GM19372 (cell line): ENCODE measurements at regions not wholly inside any gene's neighbourhood (a gene's known extent, or its start where the extent isn't known, plus 50 kb on each side); places are given as distances from the start of the nearest gene placed in this dataset.
"Not testable (repeated sequence)": the region's sequence is repeated elsewhere in the genome, so short reads cannot be mapped to it uniquely, and the experiment has no call there.

ENCODE experiments used
- ATAC-seq: cut with Tn5 transposase; IDR thresholded peaks from one replicate; pipeline ENCODE4 v1.9.1; 2021; ENCODE audit warnings: mild to moderate bottlenecking, low read depth, moderate library complexity; ENCODE audit not compliant: unreplicated experiment

DNA sequence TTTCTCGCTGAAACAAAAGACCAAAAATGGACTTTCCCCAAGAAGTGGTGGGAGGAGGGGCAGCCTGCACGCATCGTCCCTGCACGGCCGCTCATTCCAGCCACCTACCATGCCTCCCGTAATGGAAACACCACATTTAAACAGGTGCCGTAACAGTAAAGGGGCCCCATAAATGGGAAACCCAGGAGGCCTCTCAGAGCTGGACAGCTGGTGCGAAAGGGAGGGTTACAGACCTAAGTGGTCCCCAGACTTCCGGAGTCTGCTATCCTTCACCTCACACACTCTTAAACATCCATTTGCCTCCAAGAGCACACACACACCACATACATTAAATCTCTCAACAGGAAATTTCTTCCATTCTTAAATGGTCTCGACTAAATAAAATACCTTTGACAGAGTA lies 120.7 kb upstream of the SOD1 start:
- no peak for ATAC-seq

DNA sequence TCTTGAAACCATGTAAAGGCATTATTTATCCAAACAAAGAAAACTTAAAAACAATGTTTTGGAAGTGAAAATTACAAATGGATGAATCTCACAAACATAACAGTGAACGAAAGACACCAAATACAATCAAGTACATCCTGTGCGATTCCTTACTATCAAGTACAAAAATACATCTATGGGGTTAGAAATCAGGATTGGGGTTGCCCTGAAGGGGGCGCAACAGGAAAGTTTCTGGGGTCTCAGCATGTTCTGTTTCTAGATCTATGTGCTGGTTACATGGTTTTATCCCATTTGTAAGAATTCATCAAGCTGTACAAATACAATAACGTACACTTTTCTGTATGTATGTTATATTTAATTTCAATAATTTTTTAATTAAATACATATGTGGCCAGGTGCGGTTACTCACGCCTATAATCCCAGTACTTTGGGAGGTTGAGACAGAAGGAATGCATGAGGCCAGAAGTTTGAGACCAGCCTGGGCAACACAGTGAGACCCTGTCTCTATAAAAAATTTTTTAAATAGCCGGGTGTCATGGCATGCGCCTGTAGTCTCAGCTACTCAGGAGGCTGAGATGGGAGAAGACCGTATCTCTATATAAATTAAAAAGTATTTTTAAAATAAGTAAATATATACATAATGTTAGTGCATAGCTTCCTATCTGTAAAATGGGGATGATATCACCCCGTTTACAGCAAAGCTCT lies 121.5 kb upstream of the SOD1 start:
- ATAC-seq: no peak

DNA sequence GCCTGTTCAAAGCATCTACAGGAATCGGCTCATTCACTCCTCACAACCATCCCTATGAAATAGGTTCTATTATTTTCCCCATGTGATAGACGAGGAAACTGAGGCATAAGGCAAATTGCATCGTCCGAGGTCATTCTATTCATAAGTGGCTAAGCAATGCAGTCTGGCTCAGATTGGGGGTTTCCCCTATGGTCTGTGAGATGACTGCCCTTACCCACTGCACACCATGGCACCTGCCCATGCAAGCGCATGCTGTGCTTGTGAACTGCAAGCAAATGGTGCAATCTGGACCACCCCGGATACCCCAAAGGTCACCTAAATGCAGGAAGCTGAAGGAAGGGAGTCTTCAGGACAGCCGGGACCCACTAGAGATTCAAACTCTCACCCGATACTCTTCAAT lies 123.4 kb upstream of the SOD1 start:
- ATAC-seq: no peak

DNA sequence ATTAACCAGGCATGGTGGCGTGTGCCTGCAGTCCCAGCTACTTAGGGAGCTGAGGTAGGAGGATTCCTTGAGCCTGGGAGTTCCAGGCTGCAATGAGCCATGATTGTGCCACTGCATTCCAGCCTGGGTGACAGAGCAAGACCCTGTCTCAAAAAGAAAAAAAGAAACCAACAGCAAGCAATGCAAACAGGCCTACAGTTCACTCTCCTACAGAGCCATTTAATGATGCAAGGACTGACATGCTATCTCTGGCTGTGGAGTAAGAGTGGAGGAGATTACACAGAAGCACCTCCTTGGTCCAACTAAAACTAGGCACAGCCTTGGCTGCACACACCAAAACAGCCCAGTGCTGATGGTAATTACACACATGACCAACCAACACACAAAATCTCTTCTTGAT lies 127.5 kb upstream of the SOD1 start:
- no peak for ATAC-seq

DNA sequence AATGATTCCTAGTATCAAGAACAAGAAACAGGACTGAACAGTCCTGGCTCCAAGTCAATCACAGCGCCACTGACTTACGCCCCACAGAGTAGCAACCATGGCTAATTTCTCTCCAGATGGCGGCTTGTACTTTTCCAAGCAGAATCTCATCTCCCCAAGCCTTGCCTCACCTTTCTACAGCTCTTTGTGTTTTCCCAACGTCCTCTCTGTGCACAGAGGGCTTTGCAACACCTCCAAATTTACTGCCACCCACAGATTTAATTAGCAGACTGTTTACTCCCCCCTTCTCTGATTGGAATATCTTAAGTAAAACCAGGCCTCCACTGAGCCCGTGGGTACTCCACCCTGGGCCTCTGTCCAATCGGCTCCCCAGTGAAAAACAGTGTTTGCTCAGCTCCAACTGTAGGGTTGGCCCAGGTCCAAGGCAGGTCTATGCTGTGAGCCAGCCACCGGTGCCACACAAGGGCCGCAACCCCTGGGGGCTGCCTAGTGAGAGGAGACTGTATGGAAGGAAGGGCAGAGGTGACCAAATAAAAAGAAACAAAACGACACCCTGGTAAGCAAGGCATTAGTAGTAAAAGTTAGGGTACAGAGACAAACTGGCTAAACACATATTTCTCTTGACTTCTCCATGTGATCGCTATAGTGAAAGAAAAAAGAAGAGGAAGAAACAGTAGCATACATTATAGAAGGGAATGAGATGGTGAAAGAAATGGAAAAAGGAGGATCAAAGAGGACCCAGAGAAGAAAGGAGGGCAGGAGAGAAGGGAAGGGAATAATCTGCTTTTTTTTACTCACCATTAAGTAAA lies 128.4 kb upstream of the SOD1 start:
- ATAC-seq: no peak

DNA sequence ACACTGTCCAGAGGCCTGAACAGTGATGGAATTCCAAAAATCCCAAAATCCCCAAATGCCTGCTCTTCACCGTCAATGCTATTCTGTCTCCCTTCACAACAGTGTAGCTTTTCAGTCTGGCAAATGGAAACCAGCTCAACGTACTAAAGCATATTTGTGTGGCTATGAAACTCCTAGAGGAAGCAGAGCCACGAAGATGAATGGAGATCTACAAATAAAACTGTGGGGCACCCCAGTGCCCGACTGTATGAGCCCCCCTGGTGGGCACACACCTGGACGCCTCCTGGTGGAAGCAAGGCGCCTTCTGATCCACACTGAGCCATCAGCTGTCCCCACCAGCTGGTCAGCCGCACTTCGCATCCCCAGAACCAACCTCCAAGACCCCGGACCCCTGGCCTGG lies 129.1 kb upstream of the SOD1 start:
- ATAC-seq: no peak

DNA sequence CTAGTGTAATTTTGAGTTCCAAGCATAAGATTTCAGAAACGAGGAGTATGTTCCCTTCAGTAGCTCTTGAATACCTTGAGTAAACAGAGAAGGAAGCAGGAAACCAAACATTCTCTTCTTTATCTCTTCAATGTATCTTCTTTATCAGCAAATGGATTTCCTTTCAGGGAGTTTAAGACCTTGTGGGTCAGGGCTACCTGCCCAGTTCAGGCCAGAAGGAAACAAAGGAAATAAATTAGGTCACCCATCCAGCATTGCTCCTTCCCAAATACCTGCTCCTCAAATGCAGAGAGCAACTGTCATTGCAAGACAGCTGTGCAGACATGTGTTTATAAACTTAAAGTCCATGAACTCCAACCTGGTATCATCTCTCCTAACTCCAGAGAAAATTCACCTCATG lies 130.1 kb upstream of the SOD1 start:
- no peak for ATAC-seq

DNA sequence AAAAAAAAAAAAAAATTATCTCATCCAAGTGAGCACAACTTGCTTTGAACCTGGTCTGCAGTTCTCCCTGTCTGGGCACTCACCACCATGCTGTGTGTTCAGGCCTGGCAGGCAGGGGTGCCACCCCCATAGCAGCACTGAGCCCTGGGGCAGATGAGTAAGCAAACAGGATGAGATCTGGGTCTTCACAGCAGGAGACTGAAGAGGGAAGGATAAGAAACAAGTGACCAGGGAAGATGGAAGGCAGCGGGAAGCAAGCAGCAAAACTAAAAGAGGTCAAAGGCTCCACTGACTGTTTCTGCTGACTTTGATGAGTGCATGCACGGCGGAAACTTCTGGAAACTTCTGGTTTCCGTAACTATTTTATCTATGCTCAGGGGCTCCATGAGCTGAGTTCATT lies 133.5 kb upstream of the SOD1 start:
- no peak for ATAC-seq

DNA sequence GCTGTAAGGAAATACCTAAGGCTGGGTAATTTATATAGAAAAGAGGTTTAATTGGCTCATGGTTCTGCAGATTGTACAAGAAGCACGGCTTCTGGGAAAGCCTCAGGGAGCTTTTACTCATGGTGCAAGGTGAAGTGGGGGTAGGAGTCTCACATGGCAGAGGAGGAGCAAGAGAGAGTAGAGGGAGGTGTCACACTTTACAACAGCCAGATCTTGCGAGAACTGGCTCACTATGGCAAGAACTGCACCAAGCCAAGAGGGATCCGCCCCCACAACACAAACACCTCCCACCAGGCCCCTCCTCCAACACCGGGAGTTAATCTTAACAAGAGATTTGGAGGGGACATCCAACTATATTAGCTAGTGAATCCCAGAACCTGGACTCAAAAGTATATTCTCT lies 135.4 kb upstream of the SOD1 start:
- ATAC-seq: no peak

DNA sequence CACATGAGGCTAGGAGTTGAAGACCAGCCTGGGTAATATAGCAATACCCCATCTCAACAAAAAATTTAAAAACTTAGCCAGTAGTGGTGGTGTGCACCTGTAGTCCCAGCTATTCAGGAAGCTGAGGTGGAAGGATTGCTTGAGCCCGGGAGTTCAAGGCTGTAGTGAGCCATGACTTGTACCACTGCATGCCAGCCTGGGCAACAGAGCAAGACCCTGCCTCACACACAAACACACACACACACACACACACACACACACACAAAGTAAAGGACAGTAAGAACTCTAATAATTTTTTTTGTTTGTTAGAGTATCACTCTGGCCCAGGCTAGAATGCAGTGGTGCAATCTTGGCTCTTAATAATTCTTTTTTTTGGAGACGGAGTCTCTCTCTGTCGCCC lies 138.0 kb upstream of the SOD1 start:
- ATAC-seq: no peak

DNA sequence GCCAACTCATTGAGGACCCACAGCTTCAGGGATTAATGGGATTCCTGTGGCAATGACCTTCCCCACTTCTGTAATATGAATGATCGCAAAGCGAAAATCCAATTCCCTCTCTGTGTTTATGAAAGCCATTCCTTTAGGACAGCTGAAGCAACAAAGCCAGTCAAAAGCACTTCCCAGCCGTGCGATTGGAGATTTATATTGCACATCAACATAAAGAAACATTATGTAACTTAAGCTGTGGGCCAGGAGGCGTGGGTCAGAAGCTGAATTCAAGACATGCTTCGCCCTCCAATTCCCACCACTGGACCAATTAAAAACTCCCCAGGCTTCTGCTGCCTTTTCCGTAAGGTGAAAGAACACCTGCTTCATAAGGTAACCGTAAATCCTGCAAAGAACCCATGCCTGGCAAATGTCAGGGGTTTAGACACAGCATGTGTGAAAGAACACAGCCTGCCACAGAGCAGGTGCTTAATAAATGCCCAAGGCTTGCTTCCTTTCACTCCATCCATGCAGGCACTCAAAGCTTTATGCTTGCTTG lies 138.9 kb upstream of the SOD1 start:
- no peak for ATAC-seq

DNA sequence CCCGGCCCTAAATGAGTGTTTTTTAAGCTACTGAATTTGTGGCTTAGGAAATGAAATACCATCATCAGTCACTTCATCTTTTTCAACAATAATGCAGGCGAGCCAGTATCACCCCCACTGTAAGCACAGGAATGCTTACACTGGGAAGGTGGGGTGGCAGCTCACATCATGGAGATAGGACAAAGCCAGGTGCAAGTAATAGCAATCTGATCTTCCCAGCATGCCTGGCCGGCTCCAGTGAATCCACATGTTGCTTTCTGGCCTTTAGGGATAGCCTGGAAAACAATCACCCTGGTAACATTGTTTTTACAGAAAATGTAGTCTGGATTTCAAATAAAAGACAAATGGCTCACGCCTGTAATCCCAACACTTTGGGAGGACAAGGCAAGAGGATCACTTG lies 140.9 kb upstream of the SOD1 start:
- ATAC-seq: no peak

DNA sequence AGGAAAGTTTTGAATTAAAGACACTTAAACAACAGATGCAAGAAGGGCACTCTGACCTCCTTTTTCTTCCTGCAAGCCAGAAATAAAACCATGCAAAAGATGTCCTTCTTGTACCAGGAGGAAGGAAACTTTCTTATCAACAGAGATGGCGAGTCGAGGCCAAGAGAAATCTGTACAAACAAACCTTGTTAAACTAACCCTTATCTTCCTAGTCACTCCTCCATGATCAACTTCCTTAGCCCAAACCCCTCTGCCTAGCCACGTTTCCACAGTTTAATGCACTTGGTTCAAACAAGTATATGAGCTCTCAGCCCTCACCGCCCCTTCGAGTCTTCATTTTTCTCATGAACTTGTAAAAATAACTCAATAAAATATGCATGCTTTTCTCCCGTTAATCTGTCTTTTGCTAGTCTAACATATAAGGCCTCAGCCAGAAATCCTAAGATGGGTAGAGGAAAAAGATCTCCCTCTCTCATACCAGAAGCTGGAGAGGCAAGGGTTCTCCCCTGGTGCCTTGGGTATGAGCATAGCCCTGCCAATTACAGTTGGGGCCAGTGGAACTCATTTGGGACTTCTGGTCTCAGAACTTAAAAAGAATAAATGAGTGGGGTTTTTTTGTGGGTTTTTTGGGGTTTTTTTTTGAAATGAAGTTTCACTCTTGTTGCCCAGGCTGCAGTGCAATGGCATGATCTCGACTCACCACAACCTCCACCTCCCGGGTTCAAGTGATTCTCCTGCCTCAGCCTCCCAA lies 141.7 kb upstream of the SOD1 start:
- no peak for ATAC-seq

DNA sequence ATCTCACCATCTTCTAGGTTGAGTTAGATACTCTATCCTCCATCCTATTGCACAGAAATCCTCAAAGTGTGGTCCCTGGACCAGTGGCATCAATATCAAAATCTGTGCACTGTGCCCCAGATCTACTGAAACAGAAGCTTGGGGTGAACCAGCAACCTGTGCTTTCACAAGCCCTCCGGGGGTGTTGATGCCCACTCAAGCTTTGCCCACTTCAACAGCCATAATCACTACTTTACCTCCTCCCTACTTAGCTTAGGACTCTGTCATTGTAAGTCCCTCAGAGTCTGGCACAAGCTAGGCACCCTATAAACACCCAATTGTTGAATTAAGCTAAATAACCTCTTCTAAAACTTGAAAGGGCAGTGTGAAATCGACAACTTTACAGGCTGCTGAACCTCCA lies 144.2 kb upstream of the SOD1 start:
- no peak for ATAC-seq

DNA sequence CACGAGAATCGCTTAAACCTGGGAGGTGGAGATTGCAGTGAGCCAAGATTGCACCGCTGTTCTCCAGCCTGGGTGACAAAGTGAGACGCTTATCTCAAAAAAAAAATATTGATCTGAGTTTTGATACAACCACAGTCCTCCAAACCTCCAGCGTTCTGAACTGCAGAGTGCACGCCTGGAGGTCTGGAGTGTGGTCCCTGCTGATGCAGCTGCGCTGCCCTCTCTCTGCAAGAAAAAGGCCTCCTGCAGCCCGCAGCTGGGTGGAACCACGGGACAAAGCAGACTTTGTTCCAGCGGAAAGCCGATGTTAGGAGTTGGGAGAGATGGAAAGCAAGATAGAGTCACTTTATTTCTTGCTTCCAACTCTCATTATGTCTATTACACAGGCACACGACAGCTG lies 144.9 kb upstream of the SOD1 start:
- no peak for ATAC-seq

DNA sequence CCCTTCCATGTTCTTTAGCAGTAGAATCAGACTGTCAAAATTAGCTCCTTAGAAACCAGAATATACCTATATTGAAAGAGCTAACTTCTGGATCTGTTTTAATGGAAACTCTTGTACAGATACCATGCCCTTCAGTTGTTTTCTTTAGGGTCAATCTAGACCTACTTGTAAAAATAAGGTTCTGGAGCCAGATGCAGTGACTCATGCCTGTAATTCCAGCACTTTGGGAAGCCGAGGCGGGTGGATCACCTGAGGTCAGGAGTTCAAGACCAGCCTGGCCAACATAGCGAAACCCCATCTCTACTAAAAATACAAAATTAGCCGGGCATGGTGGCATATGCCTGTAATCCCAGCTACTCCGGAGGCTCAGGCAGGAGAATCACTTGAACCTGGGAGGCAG lies 146.0 kb upstream of the SOD1 start:
- ATAC-seq: not testable (repeated sequence)

DNA sequence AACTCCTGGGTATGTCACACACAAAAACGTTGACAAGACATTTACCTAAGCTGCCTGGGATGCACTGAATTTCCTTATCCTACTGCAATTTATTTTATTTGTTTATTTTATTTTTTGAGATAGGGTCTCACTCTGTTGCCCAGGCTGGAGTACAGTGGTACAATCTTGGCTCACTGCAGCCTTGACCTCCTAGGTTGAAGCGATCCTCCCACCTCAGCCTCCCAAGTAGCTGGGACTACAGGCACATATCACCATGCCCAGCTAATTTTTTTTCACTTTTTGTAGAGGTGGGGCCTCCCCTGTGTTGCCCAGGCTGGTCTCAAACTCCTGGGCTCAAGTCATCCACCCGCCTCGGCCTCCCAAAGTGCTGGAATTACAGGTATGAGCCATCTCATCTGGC lies 147.5 kb upstream of the SOD1 start:
- not testable (repeated sequence) for ATAC-seq

DNA sequence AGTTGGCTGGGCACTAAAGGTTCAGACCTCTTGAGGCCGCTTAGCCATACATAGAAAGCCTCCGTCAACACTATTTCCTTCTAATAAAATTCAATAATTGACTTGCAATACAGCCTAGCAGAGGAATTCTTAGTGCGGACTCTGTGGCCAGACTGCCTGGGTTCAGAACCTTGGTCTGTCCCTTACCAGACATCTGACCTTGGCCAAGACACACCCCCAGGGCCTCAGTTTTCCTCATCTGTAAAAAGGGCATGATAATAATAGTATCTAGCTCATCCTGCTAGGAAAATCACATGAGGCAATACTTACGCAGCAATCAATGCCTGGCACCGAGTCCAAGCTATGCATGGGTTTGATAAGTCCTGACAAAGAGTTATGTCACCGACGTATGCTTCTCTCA lies 148.2 kb upstream of the SOD1 start:
- ATAC-seq: no peak

DNA sequence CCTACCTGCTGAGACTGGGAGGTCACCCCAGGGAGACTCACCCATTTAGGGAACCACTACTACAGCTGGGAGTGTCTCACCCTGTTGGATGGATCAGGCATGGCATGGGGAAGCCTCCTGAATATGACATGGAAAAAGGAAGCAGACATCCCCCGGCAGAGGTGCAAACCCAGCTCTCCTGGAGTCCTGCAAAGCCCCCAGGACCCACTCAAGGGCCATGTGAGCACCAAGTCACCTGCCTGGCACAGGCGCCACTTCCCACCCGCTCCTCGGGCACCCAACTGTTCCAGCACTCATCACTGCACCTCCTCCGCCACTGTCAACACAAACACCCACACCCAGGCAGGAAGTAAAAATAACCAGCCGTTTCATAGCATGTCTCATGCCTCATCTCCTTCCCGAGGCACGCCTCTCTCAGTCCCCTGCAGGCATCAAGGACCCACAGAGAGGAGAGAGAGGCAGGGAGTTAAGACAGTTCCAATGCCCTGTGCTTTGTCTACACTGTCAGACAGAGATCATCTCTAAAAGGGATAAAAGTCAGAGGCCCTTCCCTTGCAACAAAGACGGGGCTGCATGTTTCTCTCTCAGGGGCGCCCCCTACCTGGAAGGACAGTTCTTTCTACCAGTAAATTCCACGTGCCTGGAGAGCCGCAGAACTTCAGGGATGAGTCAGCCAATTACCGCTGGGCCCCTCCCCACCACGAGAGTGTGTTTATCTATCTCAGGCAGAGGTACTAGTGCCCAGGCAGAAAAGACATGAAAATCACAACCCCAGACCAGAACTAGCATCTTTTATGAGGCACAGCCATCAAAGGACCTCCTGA lies 150.1 kb upstream of the SOD1 start:
- ATAC-seq: peak; percentile 32

DNA sequence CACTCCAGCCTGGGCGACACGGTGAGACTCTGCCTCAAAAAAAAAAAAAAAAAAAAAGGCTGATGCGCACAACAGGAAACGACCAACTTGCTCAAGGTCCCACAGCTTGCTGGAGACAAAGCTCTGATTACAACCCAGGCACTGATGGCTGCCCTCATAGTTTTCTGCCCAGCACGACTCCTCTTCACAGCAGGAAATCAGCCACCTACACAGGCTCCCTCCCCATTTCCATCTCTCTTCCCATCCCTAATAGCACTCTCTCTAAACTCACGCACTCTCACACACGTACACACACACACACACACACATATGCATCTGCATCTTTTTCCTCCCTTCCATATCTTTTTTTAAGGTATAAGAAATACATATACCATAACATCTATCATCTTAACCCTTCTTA lies 153.5 kb upstream of the SOD1 start:
- ATAC-seq: no peak
